Mesenchymal stem cell (in vitro differentiated cells and primary cell): ENCODE measurements at regions not wholly inside any gene's neighbourhood (a gene's known extent, or its start where the extent isn't known, plus 50 kb on each side); places are given as distances from the start of the nearest gene placed in this dataset.

Source experiments
- DNase-seq: peaks from one replicate; pipeline ENCODE4 v3.0.0-alpha.2; 2013
- H2AFZ ChIP-seq: one replicate; pipeline ENCODE4 v1.6.1; 2013; ENCODE audit warnings: low read depth, mild to moderate bottlenecking, control low read depth, inconsistent platforms, low read length, moderate library complexity
- H2AK5ac ChIP-seq: 2 replicates; pipeline ENCODE4 v1.6.1; 2013; ENCODE audit warnings: low read length, moderate library complexity, mild to moderate bottlenecking, inconsistent platforms; ENCODE audit not compliant: severe bottlenecking
- H2BK120ac ChIP-seq: one replicate; pipeline ENCODE4 v1.6.1; 2013; ENCODE audit warnings: low read depth, mild to moderate bottlenecking, inconsistent platforms, low read length, moderate library complexity
- H2BK12ac ChIP-seq, 2 experiments: one replicate each; pipeline ENCODE4 v1.6.1; 2013; ENCODE audit warnings: inconsistent platforms in 2 of 2, low read length in 2 of 2, mild to moderate bottlenecking in 2 of 2, moderate library complexity in 2 of 2, control low read depth in 1 of 2
- H2BK15ac ChIP-seq: one replicate; pipeline ENCODE4 v1.6.1; 2013; ENCODE audit warnings: mild to moderate bottlenecking, low read depth, inconsistent platforms; ENCODE audit not compliant: poor library complexity, severe bottlenecking
- H2BK5ac ChIP-seq: 2 replicates; pipeline ENCODE4 v1.6.1; 2013; ENCODE audit warnings: low read depth, mild to moderate bottlenecking, low read length, control low read depth, inconsistent platforms; ENCODE audit not compliant: poor library complexity, severe bottlenecking
- H3K14ac ChIP-seq, 2 experiments: one replicate each; pipeline ENCODE4 v1.6.1; 2013; ENCODE audit warnings: inconsistent platforms in 2 of 2, low read length in 2 of 2, control low read depth in 1 of 2, mild to moderate bottlenecking in 1 of 2, moderate library complexity in 1 of 2
- H3K18ac ChIP-seq, 2 experiments: one replicate each; pipeline ENCODE4 v1.6.1; 2013; ENCODE audit warnings: inconsistent platforms in 2 of 2, low read length in 2 of 2, control low read depth in 1 of 2, low read depth in 1 of 2, mild to moderate bottlenecking in 1 of 2
- H3K23ac ChIP-seq, 2 experiments: one replicate each; pipeline ENCODE4 v1.6.1; 2013; ENCODE audit warnings: inconsistent platforms in 2 of 2, low read length in 2 of 2, mild to moderate bottlenecking in 2 of 2, moderate library complexity in 2 of 2, control low read depth in 1 of 2
- H3K27ac ChIP-seq: 2 replicates; pipeline ENCODE4 v1.5.1; 2013; ENCODE audit warnings: mild to moderate bottlenecking, moderate library complexity, low read length, control low read depth, inconsistent platforms; ENCODE audit not compliant: poor library complexity, severe bottlenecking
- H3K27me3 ChIP-seq, 2 experiments: 2 replicates each; pipeline versions ENCODE4 v1.6.1 to v1.7.0; 2013; ENCODE audit warnings: low read length in 2 of 2, mild to moderate bottlenecking in 2 of 2, moderate library complexity in 2 of 2, control low read depth in 1 of 2, inconsistent platforms in 1 of 2; ENCODE audit not compliant: control insufficient read depth in 1 of 2, insufficient read depth in 1 of 2
- H3K36me3 ChIP-seq, 2 experiments: 2 replicates each; pipeline versions ENCODE4 v1.6.1 to v1.7.0; 2013; ENCODE audit warnings: low read length in 2 of 2, control low read depth in 1 of 2, inconsistent platforms in 1 of 2, low read depth in 1 of 2, mild to moderate bottlenecking in 1 of 2; ENCODE audit not compliant: insufficient read depth in 2 of 2, control insufficient read depth in 1 of 2
- H3K4ac ChIP-seq, 2 experiments: one replicate each; pipeline ENCODE4 v1.6.1; 2013; ENCODE audit warnings: inconsistent platforms in 2 of 2, low read length in 2 of 2, mild to moderate bottlenecking in 2 of 2, moderate library complexity in 2 of 2, control low read depth in 1 of 2, low read depth in 1 of 2
- H3K4me1 ChIP-seq: 2 replicates; pipeline ENCODE4 v1.6.1; 2013; ENCODE audit warnings: low read depth, low read length, control low read depth; ENCODE audit not compliant: control insufficient read depth, insufficient read depth
- H3K4me2 ChIP-seq: 2 replicates; pipeline ENCODE4 v1.6.1; 2013; ENCODE audit warnings: low read length, mild to moderate bottlenecking, inconsistent platforms; ENCODE audit not compliant: poor library complexity, severe bottlenecking
- H3K4me3 ChIP-seq, 2 experiments: 2 replicates each; pipeline versions ENCODE4 v1.5.1 to v1.7.0; 2013; ENCODE audit warnings: low read length in 2 of 2, mild to moderate bottlenecking in 2 of 2, control low read depth in 1 of 2, low read depth in 1 of 2; ENCODE audit not compliant: insufficient read depth in 1 of 2
- H3K79me1 ChIP-seq: replicated peaks from 2 replicates; pipeline ENCODE4 v1.6.1; 2013; ENCODE audit warnings: mild to moderate bottlenecking, control low read depth, low read length, inconsistent platforms; ENCODE audit not compliant: poor library complexity, severe bottlenecking
- H3K9ac ChIP-seq: 2 replicates; pipeline ENCODE4 v1.7.0; 2013; ENCODE audit warnings: mild to moderate bottlenecking, low read length, moderate library complexity
- H3K9me3 ChIP-seq: 2 replicates; pipeline ENCODE4 v1.7.0; 2013; ENCODE audit warnings: mild to moderate bottlenecking, low read length; ENCODE audit not compliant: control insufficient read depth
- H4K8ac ChIP-seq: one replicate; pipeline ENCODE4 v1.6.1; 2013; ENCODE audit warnings: inconsistent platforms, mild to moderate bottlenecking, low read length, moderate library complexity
- H4K91ac ChIP-seq: one replicate; pipeline ENCODE4 v1.6.1; 2013; ENCODE audit warnings: mild to moderate bottlenecking, low read length, inconsistent platforms
- WGBS: methylation state at CpG from one replicate; pipeline ENCODE4 v1.1.7; 2013; ENCODE audit warnings: mixed read lengths; 5-methylcytosine and 5-hydroxymethylcytosine counted together

DNA sequence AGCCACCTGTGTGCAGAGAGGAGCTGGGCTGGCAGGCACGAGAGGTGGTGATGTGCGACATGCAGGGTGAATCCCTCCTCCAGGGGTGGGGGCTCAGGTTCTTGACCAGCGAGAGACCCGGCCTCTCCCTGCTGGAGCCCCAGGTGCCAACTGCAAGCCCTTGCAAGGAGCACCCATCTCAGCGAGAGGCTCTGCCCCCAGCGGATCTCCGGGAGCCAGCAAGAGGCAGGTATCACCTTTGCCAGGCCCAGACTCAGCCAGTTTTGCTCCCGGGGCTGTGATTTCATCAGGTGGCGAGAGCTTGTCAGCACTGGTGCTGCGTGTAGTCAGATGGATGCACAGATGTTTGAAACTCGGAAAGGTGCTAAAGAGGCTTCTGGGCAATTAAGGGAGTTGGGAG, 87.7 kb downstream of the TFAP2C start:
- Histone ChIP-seq H4K91ac (no peak overlapping the region), H3K36me3 (no peaks in the 10 kb centered on the region), H3K23ac (peak overlapping the region in 1 of 2 experiments; percentile 31), H3K14ac (no peak overlapping the region), H3K79me1 (no peaks in the 10 kb centered on the region), H3K4me3 (no peak overlapping the region), H3K9me3 (no peaks in the 10 kb centered on the region), H2BK12ac (no peak overlapping the region), H3K4me2 (no peak overlapping the region), H2AFZ (no peak overlapping the region), H3K27me3 (peaks cover 0 to 5% of the 10 kb centered on the region in 2 experiments), H3K4ac (no peak overlapping the region), H2BK120ac (no peak overlapping the region), H2BK5ac (no peak overlapping the region), H3K27ac (no peak overlapping the region), H3K18ac (no peak overlapping the region), H2AK5ac (no peak overlapping the region), H3K4me1 (peaks cover 4% of the 10 kb centered on the region), H2BK15ac (no peak overlapping the region), H3K9ac (no peak overlapping the region), H4K8ac (no peak overlapping the region)
- DNase-seq = no peak
- 91% methylated on average over 10 of the region's 11 CpGs for WGBS

DNA sequence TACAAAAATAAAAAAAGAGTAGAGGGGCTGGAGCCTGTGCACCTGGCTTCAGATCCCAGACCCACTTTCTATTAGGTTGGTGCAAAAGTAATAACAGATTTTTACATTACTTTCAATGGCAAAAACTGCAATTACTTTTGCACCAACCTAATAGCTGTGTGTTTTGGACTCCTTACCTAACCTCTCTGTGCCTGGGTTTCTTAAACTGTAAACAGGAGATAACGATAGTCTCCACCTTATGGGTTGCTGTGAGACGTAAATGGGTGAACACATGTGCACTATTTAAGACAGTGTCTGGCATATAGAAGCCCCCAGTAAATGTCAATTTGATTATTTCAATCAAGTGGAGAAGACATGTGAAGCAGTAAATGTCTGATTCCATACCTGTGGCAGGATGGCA, 89.7 kb downstream of the TFAP2C start:
- H3K79me1 ChIP-seq = no peaks in the 10 kb centered on the region
- no peak overlapping the region for H2BK15ac ChIP-seq
- H3K36me3 ChIP-seq = no peaks in the 10 kb centered on the region
- H3K27ac ChIP-seq = no peak overlapping the region
- DNase-seq = no peak
- H3K18ac ChIP-seq = no peak overlapping the region
- H3K4me1 ChIP-seq = no peaks in the 10 kb centered on the region
- H4K8ac ChIP-seq = no peak overlapping the region
- H4K91ac ChIP-seq = no peak overlapping the region
- no peak overlapping the region for H3K23ac ChIP-seq
- H3K27me3 ChIP-seq = peaks cover 0 to 5% of the 10 kb centered on the region in 2 experiments
- H2AFZ ChIP-seq = no peak overlapping the region
- H2AK5ac ChIP-seq = no peak overlapping the region
- no peak overlapping the region for H3K4ac ChIP-seq
- H2BK120ac ChIP-seq = no peak overlapping the region
- H3K9ac ChIP-seq = no peak overlapping the region
- no peak overlapping the region for H3K4me2 ChIP-seq
- H3K4me3 ChIP-seq = no peak overlapping the region
- no peak overlapping the region for H3K14ac ChIP-seq
- no peak overlapping the region for H2BK12ac ChIP-seq
- H3K9me3 ChIP-seq = no peaks in the 10 kb centered on the region
- no peak overlapping the region for H2BK5ac ChIP-seq
- 83% methylated on average over 2 of the region's 2 CpGs for WGBS

DNA sequence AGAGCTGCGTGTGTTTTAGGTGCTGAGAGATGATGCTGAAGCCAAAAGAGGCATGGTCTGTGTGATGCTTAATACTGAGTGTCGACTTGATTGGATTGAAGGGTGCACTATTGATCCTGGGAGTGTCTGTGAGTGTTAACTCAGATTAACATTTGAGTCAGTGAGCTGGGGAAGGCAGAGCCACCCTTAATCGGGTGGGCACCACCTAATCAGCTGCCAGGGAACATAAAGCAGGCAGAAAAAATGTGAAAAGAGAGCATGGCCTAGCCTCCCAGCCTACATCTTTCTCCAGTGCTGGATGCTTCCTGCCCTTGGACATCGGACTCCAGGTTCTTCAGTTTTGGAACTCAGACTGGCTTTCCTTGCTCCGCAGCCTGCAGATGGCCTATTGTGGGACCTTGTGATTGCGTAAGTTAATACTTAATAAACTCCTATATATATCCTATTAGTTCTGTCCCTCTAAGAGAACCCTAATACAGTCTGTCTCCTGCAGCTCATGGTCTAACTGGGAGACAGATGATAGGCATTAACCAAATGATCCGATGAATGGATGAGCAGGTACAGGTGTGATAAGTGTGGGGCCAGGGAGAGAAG, 91.6 kb downstream of the TFAP2C start:
- H2BK15ac ChIP-seq = no peak overlapping the region
- no peak overlapping the region for H3K23ac ChIP-seq
- no peak overlapping the region for H2BK12ac ChIP-seq
- H3K9me3 ChIP-seq = no peaks in the 10 kb centered on the region
- H3K79me1 ChIP-seq = no peaks in the 10 kb centered on the region
- H3K4me3 ChIP-seq = no peak overlapping the region
- H3K4me2 ChIP-seq = no peak overlapping the region
- H2AK5ac ChIP-seq = no peak overlapping the region
- no peak overlapping the region for H3K27ac ChIP-seq
- no peak overlapping the region for H3K9ac ChIP-seq
- no peak for DNase-seq
- no peak overlapping the region for H2AFZ ChIP-seq
- no peak overlapping the region for H2BK120ac ChIP-seq
- 83% methylated on average over 5 of the region's 7 CpGs for WGBS
- H3K27me3 ChIP-seq = peaks cover 0 to 1% of the 10 kb centered on the region in 2 experiments
- no peak overlapping the region for H4K8ac ChIP-seq
- no peak overlapping the region for H3K4ac ChIP-seq
- H2BK5ac ChIP-seq = no peak overlapping the region
- H3K4me1 ChIP-seq = no peaks in the 10 kb centered on the region
- H3K18ac ChIP-seq = no peak overlapping the region
- no peaks in the 10 kb centered on the region for H3K36me3 ChIP-seq
- H3K14ac ChIP-seq = no peak overlapping the region
- no peak overlapping the region for H4K91ac ChIP-seq

DNA sequence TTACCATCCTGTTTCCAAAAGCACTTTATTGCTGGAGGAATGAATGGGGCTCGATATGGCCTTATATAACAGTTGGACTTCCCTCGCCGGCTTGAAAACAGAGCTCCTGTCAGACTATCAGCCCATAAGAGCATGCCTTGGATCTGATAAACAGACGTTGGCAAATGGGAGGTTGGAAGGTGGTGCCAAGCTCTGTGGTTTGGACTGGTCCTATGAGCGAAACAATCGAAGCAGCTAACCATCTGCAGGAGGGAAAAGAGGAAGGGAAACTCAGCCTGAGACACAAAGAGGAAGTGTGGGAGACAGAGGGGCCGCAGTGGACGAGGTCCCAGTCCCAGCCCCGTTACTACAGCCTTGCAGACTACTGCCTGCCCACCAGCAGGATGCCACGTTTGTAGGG, 92.9 kb downstream of the TFAP2C start:
- Histone ChIP-seq H3K4me2 (no peak overlapping the region), H3K36me3 (no peaks in the 10 kb centered on the region), H4K91ac (no peak overlapping the region), H3K4me3 (no peak overlapping the region), H3K14ac (no peak overlapping the region), H2BK120ac (no peak overlapping the region), H4K8ac (no peak overlapping the region), H2BK15ac (no peak overlapping the region), H3K18ac (no peak overlapping the region), H3K9ac (no peak overlapping the region), H2AK5ac (no peak overlapping the region), H3K27ac (no peak overlapping the region), H2BK12ac (no peak overlapping the region), H3K9me3 (no peaks in the 10 kb centered on the region), H3K79me1 (no peaks in the 10 kb centered on the region), H3K27me3 (peaks cover 0 to 5% of the 10 kb centered on the region in 2 experiments), H3K4ac (no peak overlapping the region), H2AFZ (no peak overlapping the region), H3K4me1 (no peaks in the 10 kb centered on the region), H2BK5ac (no peak overlapping the region), H3K23ac (no peak overlapping the region)
- 90% methylated on average over 10 of the region's 10 CpGs for WGBS
- DNase-seq = no peak
